Heart left ventricle (tissue), 13 donors: ENCODE measurements at regions not wholly inside any gene's neighbourhood (a gene's known extent, or its start where the extent isn't known, plus 50 kb on each side); places are given as distances from the start of the nearest gene placed in this dataset.

Experiments used
- CTCF ChIP-seq, 12 donors: fragments of 200-600 bp; sonication (generic) in 4 of 12; IDR thresholded peaks; one replicate each; pipeline versions ENCODE4 v1.5.0 to v1.8.0; 2018 to 2022; ENCODE audit warnings: antibody characterized with exemption in 12 of 12, mild to moderate bottlenecking in 5 of 12
- POLR2A ChIP-seq, 2 donors: fragments of 450-650 bp; IDR thresholded peaks; one replicate each; pipeline ENCODE4 v1.6.1; 2017; ENCODE audit warnings: antibody characterized with exemption in 2 of 2, mild to moderate bottlenecking in 2 of 2, moderate library complexity in 2 of 2
- donor health status: ischemic (EF 13 %, LVEDD 7.1; RV severe dilation, severe dysfunction).
- donor health status: DM: no; HTN: yes; CAD: no.
- donor health status: DM: no; HTN: no; CAD: no.
- donor health status: ischemic (EF 25% LVEDD 6.9; RV normal size, moderate dysfunction).
- donor health status: ischemic (EF 25% LVEDD 5.7; RV mildly dilated, moderate dysfunction).
- donor health status: ischemic (EF 35%, LVEDD 5.7; RV mildly dilated, moderate dysfunction).
- donor health status: nonischemic (EF 11% LVEDD 7.7; RV severe dilation, severe dysfunction).
- donor health status: DM: yes; HTN: yes; CAD: no.
- donor health status: PGD.
- donor health status: ischemic (EF 29% LVEDD 5.4; RV normal size, mild dysfunction).
- donor health status: nonischemic (EF 23%, LVEDD 6.1; RV moderate dilation, normal function).

GRCh38 chr13:80921541-80921940, 580.6 kb upstream of the SPRY2 start:
- TF ChIP-seq CTCF (IDR thresholded peaks at IDR 0.05), result no peak
- no peak for TF ChIP-seq POLR2A (IDR thresholded peaks at IDR 0.05)
